H9 (cell line): ENCODE measurements at regions not wholly inside any gene's neighbourhood (a gene's known extent, or its start where the extent isn't known, plus 50 kb on each side); places are given as distances from the start of the nearest gene placed in this dataset.

Source experiments
- DNase-seq: peaks from one replicate; pipeline ENCODE4 v3.0.0-alpha.2; 2017
- H2AFZ ChIP-seq: one replicate; pipeline ENCODE4 v1.6.1; 2013; ENCODE audit warnings: mild to moderate bottlenecking, low read length, control low read depth, moderate library complexity
- H2AK5ac ChIP-seq: 2 replicates; pipeline ENCODE4 v1.6.1; 2013; ENCODE audit warnings: low read length, control low read depth, mixed read lengths; ENCODE audit not compliant: insufficient read length
- H2BK120ac ChIP-seq: one replicate; pipeline ENCODE4 v1.6.1; 2013; ENCODE audit warnings: low read depth, mild to moderate bottlenecking, low read length, control low read depth, inconsistent platforms; ENCODE audit not compliant: poor library complexity, severe bottlenecking
- H2BK12ac ChIP-seq: 2 replicates; pipeline ENCODE4 v1.6.1; 2013; ENCODE audit warnings: low read length, control low read depth, mixed read lengths, low read depth; ENCODE audit not compliant: insufficient read length
- H2BK15ac ChIP-seq: 2 replicates; pipeline ENCODE4 v1.6.1; 2013; ENCODE audit warnings: low read depth, low read length, control low read depth
- H2BK20ac ChIP-seq: one replicate; pipeline ENCODE4 v1.6.1; 2013; ENCODE audit warnings: low read depth, mild to moderate bottlenecking, low read length, control low read depth, inconsistent platforms; ENCODE audit not compliant: poor library complexity, severe bottlenecking
- H2BK5ac ChIP-seq: 2 replicates; pipeline ENCODE4 v1.6.1; 2013; ENCODE audit warnings: low read length, control low read depth, mixed read lengths; ENCODE audit not compliant: insufficient read length
- H3K14ac ChIP-seq: 2 replicates; pipeline ENCODE4 v1.6.1; 2013; ENCODE audit warnings: low read length, control low read depth; ENCODE audit not compliant: insufficient read depth
- H3K18ac ChIP-seq: 2 replicates; pipeline ENCODE4 v1.6.1; 2013; ENCODE audit warnings: low read depth, mild to moderate bottlenecking, mixed read lengths, low read length, control low read depth; ENCODE audit not compliant: insufficient read length
- H3K23ac ChIP-seq: 2 replicates; pipeline ENCODE4 v1.6.1; 2013; ENCODE audit warnings: low read length, control low read depth, mixed read lengths, low read depth; ENCODE audit not compliant: insufficient read length
- H3K23me2 ChIP-seq: 2 replicates; pipeline ENCODE4 v1.6.1; 2013; ENCODE audit warnings: low read depth, mild to moderate bottlenecking, mixed read lengths, low read length, control low read depth; ENCODE audit not compliant: insufficient read length, poor library complexity, severe bottlenecking
- H3K27ac ChIP-seq: 2 replicates; pipeline ENCODE4 v1.5.1; 2013; ENCODE audit warnings: low read length, control low read depth, mixed read lengths, low read depth; ENCODE audit not compliant: insufficient read length
- H3K27me3 ChIP-seq: 2 replicates; pipeline ENCODE4 v1.6.1; 2013; ENCODE audit warnings: low read length, control low read depth, inconsistent platforms; ENCODE audit not compliant: insufficient read depth
- H3K4ac ChIP-seq: 2 replicates; pipeline ENCODE4 v1.6.1; 2013; ENCODE audit warnings: low read depth, mild to moderate bottlenecking, control low read depth, inconsistent platforms, low read length, moderate library complexity
- H3K4me1 ChIP-seq: 2 replicates; pipeline ENCODE4 v1.6.1; 2013; ENCODE audit warnings: low read length, control low read depth, inconsistent platforms; ENCODE audit not compliant: insufficient read depth
- H3K4me2 ChIP-seq: 2 replicates; pipeline ENCODE4 v1.6.1; 2013; ENCODE audit warnings: low read length, control low read depth, mixed read lengths; ENCODE audit not compliant: insufficient read length, insufficient read depth
- H3K56ac ChIP-seq: 2 replicates; pipeline ENCODE4 v1.6.1; 2013; ENCODE audit warnings: low read depth, mild to moderate bottlenecking, mixed read lengths, low read length, control low read depth; ENCODE audit not compliant: insufficient read length
- H3K79me1 ChIP-seq: 2 replicates; pipeline ENCODE4 v1.6.1; 2013; ENCODE audit warnings: low read depth, mild to moderate bottlenecking, moderate library complexity, low read length, control low read depth, inconsistent platforms; ENCODE audit not compliant: insufficient read depth, poor library complexity, severe bottlenecking
- H3K79me2 ChIP-seq: 2 replicates; pipeline ENCODE4 v1.6.1; 2013; ENCODE audit warnings: low read length, control low read depth, inconsistent platforms; ENCODE audit not compliant: insufficient read depth
- H3K9ac ChIP-seq: 2 replicates; pipeline ENCODE4 v1.6.1; 2013; ENCODE audit warnings: low read length, control low read depth, mixed read lengths; ENCODE audit not compliant: insufficient read length; ENCODE audit errors: extremely low read depth
- H3K9me3 ChIP-seq: one replicate; pipeline ENCODE4 v1.6.1; 2013; ENCODE audit warnings: low read depth, low read length, inconsistent platforms; ENCODE audit not compliant: control insufficient read depth
- H3T11ph ChIP-seq: one replicate; pipeline ENCODE4 v1.6.1; 2013; ENCODE audit warnings: mild to moderate bottlenecking, low read length, control low read depth, inconsistent platforms
- H4K20me1 ChIP-seq: one replicate; pipeline ENCODE4 v1.6.1; 2013; ENCODE audit not compliant: control insufficient read depth, insufficient read length, insufficient read depth
- H4K5ac ChIP-seq: 2 replicates; pipeline ENCODE4 v1.6.1; 2013; ENCODE audit warnings: low read depth, mild to moderate bottlenecking, mixed read lengths, low read length, control low read depth; ENCODE audit not compliant: insufficient read length
- H4K8ac ChIP-seq: replicated peaks from 2 replicates; pipeline ENCODE4 v1.6.1; 2013; ENCODE audit warnings: low read length, control low read depth, mixed read lengths, low read depth; ENCODE audit not compliant: insufficient read length
- H4K91ac ChIP-seq: 2 replicates; pipeline ENCODE4 v1.6.1; 2013; ENCODE audit warnings: low read depth, mild to moderate bottlenecking, moderate library complexity, mixed read lengths, low read length, control low read depth; ENCODE audit not compliant: insufficient read length
- H3K27ac Mint-ChIP-seq, 3 experiments: 2 replicates in 2 of 3; 3 replicates in 1 of 3; pipeline ENCODE4 v1.8.0; 2020 to 2021; ENCODE audit warnings: mixed read lengths in 3 of 3, mild to moderate bottlenecking in 1 of 3, moderate library complexity in 1 of 3
- H3K27me3 Mint-ChIP-seq: 2 replicates; pipeline ENCODE4 v1.8.0; 2021; ENCODE audit warnings: low read depth, mild to moderate bottlenecking, moderate library complexity, mixed read lengths
- H3K36me3 Mint-ChIP-seq, 3 experiments: 2 replicates in 2 of 3; 3 replicates in 1 of 3; pipeline ENCODE4 v1.8.0; 2020 to 2021; ENCODE audit warnings: low read depth in 3 of 3, mixed read lengths in 3 of 3; ENCODE audit not compliant: insufficient read depth in 1 of 3
- H3K4me1 Mint-ChIP-seq, 2 experiments: 2 replicates each; pipeline ENCODE4 v1.8.0; 2020; ENCODE audit warnings: mixed read lengths in 2 of 2
- H3K4me3 Mint-ChIP-seq, 2 experiments: 2 replicates in 1 of 2; 3 replicates in 1 of 2; pipeline ENCODE4 v1.8.0; 2020 to 2021; ENCODE audit warnings: mild to moderate bottlenecking in 2 of 2, mixed read lengths in 2 of 2, moderate library complexity in 1 of 2
- H3K9me3 Mint-ChIP-seq, 2 experiments: 2 replicates in 1 of 2; 3 replicates in 1 of 2; pipeline ENCODE4 v1.8.0; 2020; ENCODE audit warnings: mild to moderate bottlenecking in 2 of 2, mixed read lengths in 2 of 2, moderate library complexity in 1 of 2
- WGBS: extraction: QIAGEN DNeasy Blood & Tissue Kit; methylation state at CpG from one replicate; pipeline ENCODE4 v1.1.7; 2013; ENCODE audit warnings: missing lambda C conversion rate, low lambda C conversion rate, mixed read lengths; ENCODE audit not compliant: insufficient read length; ENCODE audit errors: extremely low coverage; 5-methylcytosine and 5-hydroxymethylcytosine counted together
- TF ChIP-seq, protein P1 (sequence below): fragments of 200-600 bp; sonication (generic); conservative IDR thresholded peaks from 3 replicates; pipeline ENCODE4 v1.8.0; 2021; ENCODE audit warnings: antibody characterized with exemption, mild to moderate bottlenecking

DNA sequence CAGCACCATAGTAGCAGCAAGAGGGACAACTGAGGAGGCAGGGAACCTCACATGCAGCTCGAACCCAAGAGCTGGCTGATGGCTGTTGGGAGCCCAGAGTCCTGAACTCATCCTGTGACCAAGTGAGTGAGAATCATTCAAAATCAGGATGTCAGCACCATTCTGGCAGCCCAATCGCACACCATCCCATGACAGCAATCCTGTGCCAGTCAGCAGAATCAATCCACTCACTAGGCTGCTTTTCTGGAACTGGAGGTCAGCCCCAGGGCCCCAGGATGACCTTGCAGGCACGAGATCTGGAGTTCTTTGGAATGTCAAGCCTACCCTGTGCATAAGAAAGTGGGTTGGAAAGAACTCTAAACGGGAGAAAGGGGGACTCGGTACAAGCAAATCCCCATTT lies 67.8 kb upstream of the TAF11L2 start:
- Mint-ChIP-seq H3K27me3 (peaks cover 1% of the 10 kb centered on the region; the same call in 1 of the 2 replicates), H3K4me1 (peaks cover 35 to 39% of the 10 kb centered on the region in 2 experiments), H3K27ac (no peak overlapping the region), H3K4me3 (no peak overlapping the region), H3K36me3 (no peaks in the 10 kb centered on the region), H3K9me3 (no peaks in the 10 kb centered on the region)
- no peak overlapping the region for H3T11ph ChIP-seq
- no peak overlapping the region for H2BK20ac ChIP-seq
- H3K27me3 ChIP-seq = no peaks in the 10 kb centered on the region
- H3K56ac ChIP-seq = no peak overlapping the region
- H3K9ac ChIP-seq = no peak overlapping the region
- no peak overlapping the region for H3K4ac ChIP-seq
- H2BK120ac ChIP-seq = no peak overlapping the region
- no peak overlapping the region for H3K18ac ChIP-seq
- no peak overlapping the region for H2BK12ac ChIP-seq
- H3K27ac ChIP-seq = no peak overlapping the region
- H4K8ac ChIP-seq = no peak overlapping the region
- TF ChIP-seq, protein P1, sequence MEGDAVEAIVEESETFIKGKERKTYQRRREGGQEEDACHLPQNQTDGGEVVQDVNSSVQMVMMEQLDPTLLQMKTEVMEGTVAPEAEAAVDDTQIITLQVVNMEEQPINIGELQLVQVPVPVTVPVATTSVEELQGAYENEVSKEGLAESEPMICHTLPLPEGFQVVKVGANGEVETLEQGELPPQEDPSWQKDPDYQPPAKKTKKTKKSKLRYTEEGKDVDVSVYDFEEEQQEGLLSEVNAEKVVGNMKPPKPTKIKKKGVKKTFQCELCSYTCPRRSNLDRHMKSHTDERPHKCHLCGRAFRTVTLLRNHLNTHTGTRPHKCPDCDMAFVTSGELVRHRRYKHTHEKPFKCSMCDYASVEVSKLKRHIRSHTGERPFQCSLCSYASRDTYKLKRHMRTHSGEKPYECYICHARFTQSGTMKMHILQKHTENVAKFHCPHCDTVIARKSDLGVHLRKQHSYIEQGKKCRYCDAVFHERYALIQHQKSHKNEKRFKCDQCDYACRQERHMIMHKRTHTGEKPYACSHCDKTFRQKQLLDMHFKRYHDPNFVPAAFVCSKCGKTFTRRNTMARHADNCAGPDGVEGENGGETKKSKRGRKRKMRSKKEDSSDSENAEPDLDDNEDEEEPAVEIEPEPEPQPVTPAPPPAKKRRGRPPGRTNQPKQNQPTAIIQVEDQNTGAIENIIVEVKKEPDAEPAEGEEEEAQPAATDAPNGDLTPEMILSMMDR = no peak
- H4K5ac ChIP-seq = no peak overlapping the region
- H3K9me3 ChIP-seq = no peaks in the 10 kb centered on the region
- H2BK5ac ChIP-seq = no peak overlapping the region
- H2AFZ ChIP-seq = no peak overlapping the region
- H4K20me1 ChIP-seq = no peaks in the 10 kb centered on the region
- no peak overlapping the region for H3K23ac ChIP-seq
- WGBS = no CpG with 5 or more reads among the region's 5 CpGs
- no peak overlapping the region for H3K4me2 ChIP-seq
- no peak overlapping the region for H3K14ac ChIP-seq
- H3K79me1 ChIP-seq = no peaks in the 10 kb centered on the region
- DNase-seq = no peak
- H3K79me2 ChIP-seq = no peaks in the 10 kb centered on the region
- 0 out of 2 replicates have a peak, but pooled peaks cover 4% of the 10 kb centered on the region for H3K4me1 ChIP-seq
- no peak overlapping the region for H2BK15ac ChIP-seq
- H4K91ac ChIP-seq = no peak overlapping the region
- no peaks in the 10 kb centered on the region for H3K23me2 ChIP-seq
- no peak overlapping the region for H2AK5ac ChIP-seq
